ENCODE measurements at regions not wholly inside any gene's neighbourhood (a gene's known extent, or its start where the extent isn't known, plus 50 kb on each side); places are given as distances from the start of the nearest gene placed in this dataset.
A peak's percentile ranks its signal among the peaks of the same experiment; 100 is the strongest.

DNA sequence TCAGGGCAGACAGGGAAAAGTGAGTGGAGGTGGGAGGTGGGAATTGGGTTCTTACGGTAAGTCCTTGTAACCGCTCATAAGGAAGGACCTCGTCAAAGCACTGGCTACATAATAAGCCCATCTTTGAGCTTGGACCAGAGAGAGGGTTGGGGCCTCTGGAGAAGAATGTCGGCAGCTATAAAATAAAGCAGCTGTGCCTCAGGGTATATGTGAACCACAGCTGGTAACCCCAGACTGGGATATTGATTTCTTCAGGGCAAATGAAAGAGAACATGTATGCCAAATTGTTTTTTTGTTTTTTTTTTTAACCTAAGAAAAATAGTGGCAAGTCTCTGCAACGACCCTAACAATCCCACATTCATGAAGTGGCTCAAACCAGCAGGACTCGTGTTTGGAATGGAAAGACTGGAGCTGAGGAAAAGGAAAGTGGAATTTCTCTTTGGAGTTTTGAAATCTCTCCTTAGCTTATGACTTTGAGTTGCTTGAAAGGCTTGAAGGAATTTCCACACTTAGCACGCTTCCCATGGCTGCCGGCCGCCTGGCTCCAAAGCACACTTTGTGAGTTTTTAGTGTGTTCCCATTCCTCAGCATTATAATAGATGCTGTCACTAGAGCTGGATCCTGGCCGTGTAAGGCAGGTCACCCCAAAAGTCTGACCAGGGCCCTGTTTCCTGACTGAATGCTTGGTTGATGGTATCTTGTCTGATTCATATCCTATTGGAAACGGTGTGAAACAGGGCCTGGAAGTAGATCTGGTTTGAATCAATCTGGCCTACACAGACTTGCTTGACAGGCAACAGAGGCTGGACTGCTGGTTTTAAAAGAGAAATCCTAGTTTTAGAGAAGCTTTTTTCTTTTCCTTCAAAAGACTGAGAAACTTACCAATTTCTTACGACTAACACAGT is 244.7 kb downstream of the MSRB3 start:
- no peaks in the 10 kb centered on the region for H3K79me2 ChIP-seq (ENCODE audit: control insufficient read depth, insufficient read depth, low read length)
- H2AFZ ChIP-seq (ENCODE audit: low read depth, low read length) = no peak overlapping the region
- no peaks in the 10 kb centered on the region for H4K20me1 ChIP-seq (replicated peaks; ENCODE audit: control insufficient read depth, extremely low read depth, insufficient read depth, low read length)
- no peaks in the 10 kb centered on the region for H3K9me3 ChIP-seq (replicated peaks; ENCODE audit: control insufficient read depth, insufficient read depth, low read length)
- peak; percentile 74 for DNase-seq (ENCODE audit: low read depth, low spot score)
- peak overlapping the region; percentile 0 for H3K27ac ChIP-seq (ENCODE audit: insufficient read depth, low read depth, low read length)
- FAIRE-seq = peak; percentile 86
- intact Hi-C loops (cut with micrococcal nuclease) = loop anchor here (1.0 kb wide), 1 partner anchor 10 kb away; no protein-coding TSS in a partner anchor
- H3K27me3 ChIP-seq (ENCODE audit: control insufficient read depth in 2 of 2, insufficient read depth in 2 of 2, low read length in 2 of 2) = no peaks in the 10 kb centered on the region
- POLR2A ChIA-PET = interaction anchor here (0.6 to 0.7 kb wide), 2 partner anchors 13 to 92 kb away, joined by 3 read pairs; no protein-coding TSS in a partner anchor
- H3K4me2 ChIP-seq (ENCODE audit: insufficient read depth, low read length) = peak overlapping the region; percentile 0
- no peaks in the 10 kb centered on the region for H3K9me1 ChIP-seq (replicated peaks; ENCODE audit: control insufficient read depth, extremely low read depth, insufficient read depth, low read length)
- H3K4me1 ChIP-seq (ENCODE audit: control insufficient read depth, extremely low read depth, insufficient read depth, low read length) = peaks cover 26% of the 10 kb centered on the region
- TF ChIP-seq FOS (IDR thresholded peaks at IDR 0.05; ENCODE audit: borderline replicate concordance, insufficient read depth, low read length) = peak; percentile 87
- no peak for TF ChIP-seq POLR2A (IDR thresholded peaks at IDR 0.05; ENCODE audit: low read depth, low read length)
- no peak for TF ChIP-seq CTCF (IDR thresholded peaks at IDR 0.05; ENCODE audit: extremely low read depth in 1 of 2, insufficient read depth in 1 of 2, low read depth in 1 of 2, low read length in 2 of 2)
- no peak for TF ChIP-seq EZH2 (IDR thresholded peaks at IDR 0.05; ENCODE audit: borderline replicate concordance, low read depth, low read length, severe bottlenecking)
- TF ChIP-seq, protein P1, sequence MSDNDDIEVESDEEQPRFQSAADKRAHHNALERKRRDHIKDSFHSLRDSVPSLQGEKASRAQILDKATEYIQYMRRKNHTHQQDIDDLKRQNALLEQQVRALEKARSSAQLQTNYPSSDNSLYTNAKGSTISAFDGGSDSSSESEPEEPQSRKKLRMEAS (IDR thresholded peaks at IDR 0.05; ENCODE audit: insufficient read depth, insufficient read length) = no peak
- no peak for TF ChIP-seq MYC (IDR thresholded peaks at IDR 0.05; ENCODE audit: low read depth, low read length)
- TF ChIP-seq POLR2AphosphoS5 (IDR thresholded peaks at IDR 0.05; ENCODE audit: insufficient read depth, low read depth, low read length) = peak; percentile 77
- TF ChIP-seq JUN (IDR thresholded peaks at IDR 0.05; ENCODE audit: borderline replicate concordance, insufficient read depth, insufficient read length, low read depth) = peak; percentile 29
- peak; percentile 99 for TF ChIP-seq GATA2 (IDR thresholded peaks at IDR 0.05; ENCODE audit: insufficient read depth, insufficient read length, low read depth, low read length)
- BruUV-seq (replicated peaks) = no TSS peak
- no peak overlapping the region for H3K4me3 ChIP-seq (replicated peaks in 1 of 3; ENCODE audit: insufficient read depth in 1 of 3, low read depth in 1 of 3, low read length in 3 of 3)
- H3K9ac ChIP-seq (replicated peaks; ENCODE audit: extremely low read depth, insufficient read depth, low read length) = no peak overlapping the region
- dilution Hi-C loops (cut with MboI; ENCODE audit: extremely low pct_ligation_motif_present, low sequenced_read_pairs) = no loop called here
- CTCF ChIA-PET = interaction anchor here (0.7 to 2.0 kb wide), 7 partner anchors 9 to 210 kb away, joined by 3 to 7 read pairs (median 5); no protein-coding TSS in a partner anchor
- H3K36me3 ChIP-seq (ENCODE audit: control insufficient read depth in 2 of 2, extremely low read depth in 1 of 2, insufficient read depth in 2 of 2, low read length in 2 of 2) = no peaks in the 10 kb centered on the region
